ENCODE measurements at regions not wholly inside any gene's neighbourhood (a gene's known extent, or its start where the extent isn't known, plus 50 kb on each side); places are given as distances from the start of the nearest gene placed in this dataset.

DNA sequence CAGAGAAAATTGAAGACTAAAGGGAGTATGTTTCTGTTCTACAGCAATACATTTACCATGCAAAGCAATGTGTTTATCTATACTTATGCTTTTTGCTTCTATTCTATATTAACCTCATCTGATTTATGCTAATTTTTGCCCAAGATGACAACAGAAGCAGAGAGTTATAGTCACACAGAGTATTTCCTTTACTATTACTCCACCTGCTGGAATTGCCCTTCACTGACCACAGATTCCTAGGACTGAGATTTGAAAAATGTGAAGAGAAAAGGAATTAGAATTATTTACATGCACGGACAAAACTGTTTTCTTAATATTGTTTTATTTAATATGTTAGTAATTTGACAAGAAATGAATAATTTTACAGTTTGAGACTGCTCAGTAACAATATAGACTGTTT lies 745.6 kb downstream of the VGLL3 start:
- TF ChIP-seq, protein P1, sequence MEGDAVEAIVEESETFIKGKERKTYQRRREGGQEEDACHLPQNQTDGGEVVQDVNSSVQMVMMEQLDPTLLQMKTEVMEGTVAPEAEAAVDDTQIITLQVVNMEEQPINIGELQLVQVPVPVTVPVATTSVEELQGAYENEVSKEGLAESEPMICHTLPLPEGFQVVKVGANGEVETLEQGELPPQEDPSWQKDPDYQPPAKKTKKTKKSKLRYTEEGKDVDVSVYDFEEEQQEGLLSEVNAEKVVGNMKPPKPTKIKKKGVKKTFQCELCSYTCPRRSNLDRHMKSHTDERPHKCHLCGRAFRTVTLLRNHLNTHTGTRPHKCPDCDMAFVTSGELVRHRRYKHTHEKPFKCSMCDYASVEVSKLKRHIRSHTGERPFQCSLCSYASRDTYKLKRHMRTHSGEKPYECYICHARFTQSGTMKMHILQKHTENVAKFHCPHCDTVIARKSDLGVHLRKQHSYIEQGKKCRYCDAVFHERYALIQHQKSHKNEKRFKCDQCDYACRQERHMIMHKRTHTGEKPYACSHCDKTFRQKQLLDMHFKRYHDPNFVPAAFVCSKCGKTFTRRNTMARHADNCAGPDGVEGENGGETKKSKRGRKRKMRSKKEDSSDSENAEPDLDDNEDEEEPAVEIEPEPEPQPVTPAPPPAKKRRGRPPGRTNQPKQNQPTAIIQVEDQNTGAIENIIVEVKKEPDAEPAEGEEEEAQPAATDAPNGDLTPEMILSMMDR (IDR thresholded peaks at IDR 0.05; ENCODE audit: insufficient read depth, low read length), result no peak
- no peak for TF ChIP-seq POLR2AphosphoS5 (IDR thresholded peaks at IDR 0.05; ENCODE audit: low read depth)

Data from HL-60 (cell line).